ENCODE measurements at regions not wholly inside any gene's neighbourhood (a gene's known extent, or its start where the extent isn't known, plus 50 kb on each side); places are given as distances from the start of the nearest gene placed in this dataset.

- no peak for TF ChIP-seq CTCF (IDR thresholded peaks at IDR 0.05)
- TF ChIP-seq POLR2A (IDR thresholded peaks at IDR 0.05), result no peak
Observed at GRCh38 chr16:85476389-85476788, 136.7 kb upstream of the GSE1 start.

Measured in body of pancreas (tissue), 4 donors.